GM19468 (cell line): ENCODE measurements at regions not wholly inside any gene's neighbourhood (a gene's known extent, or its start where the extent isn't known, plus 50 kb on each side); places are given as distances from the start of the nearest gene placed in this dataset.

Source experiments
- ATAC-seq: cut with Tn5 transposase; IDR thresholded peaks from one replicate; pipeline ENCODE4 v1.9.1; 2021; ENCODE audit warnings: mild to moderate bottlenecking, moderate library complexity, moderate number of reproducible peaks; ENCODE audit not compliant: unreplicated experiment; ENCODE audit errors: extremely low read depth

- ATAC-seq, result no peak
These were observed 207.6 kb upstream of the PARD3B start for GRCh38 chr2:204337638-204338037.

GRCh38 chr2:204339212-204339715 is 206.0 kb upstream of the PARD3B start:
- no peak for ATAC-seq

GRCh38 chr2:204340511-204340910 is 204.8 kb upstream of the PARD3B start:
- no peak for ATAC-seq

GRCh38 chr2:204341887-204342276 is 203.4 kb upstream of the PARD3B start:
- ATAC-seq, result no peak

GRCh38 chr2:204343685-204344084 is 201.6 kb upstream of the PARD3B start:
- ATAC-seq, result no peak

- ATAC-seq, result no peak
These were observed 201.2 kb upstream of the PARD3B start for GRCh38 chr2:204344119-204344518.

GRCh38 chr2:204346906-204347305 is 198.4 kb upstream of the PARD3B start:
- ATAC-seq, result no peak

GRCh38 chr2:204353823-204354222 is 191.5 kb upstream of the PARD3B start:
- ATAC-seq, result no peak

- ATAC-seq, result no peak
These were observed 190.8 kb upstream of the PARD3B start for GRCh38 chr2:204354442-204354856.

GRCh38 chr2:204355688-204356087 is 189.6 kb upstream of the PARD3B start:
- no peak for ATAC-seq

- ATAC-seq, result no peak
These were observed 189.1 kb upstream of the PARD3B start for GRCh38 chr2:204356151-204356641.

GRCh38 chr2:204357286-204357685 is 188.0 kb upstream of the PARD3B start:
- ATAC-seq, result no peak

GRCh38 chr2:204359076-204359475 is 186.2 kb upstream of the PARD3B start:
- no peak for ATAC-seq

GRCh38 chr2:204360218-204361007 is 184.9 kb upstream of the PARD3B start:
- no peak for ATAC-seq

GRCh38 chr2:204361738-204362137 is 183.5 kb upstream of the PARD3B start:
- no peak for ATAC-seq

- no peak for ATAC-seq
These were observed 182.7 kb upstream of the PARD3B start for GRCh38 chr2:204362581-204362980.

- no peak for ATAC-seq
These were observed 181.8 kb upstream of the PARD3B start for GRCh38 chr2:204363513-204363912.

- ATAC-seq, result no peak
These were observed 180.3 kb upstream of the PARD3B start for GRCh38 chr2:204364860-204365535.

- no peak for ATAC-seq
These were observed 179.5 kb upstream of the PARD3B start for GRCh38 chr2:204365811-204366210.

- no peak for ATAC-seq
These were observed 177.8 kb upstream of the PARD3B start for GRCh38 chr2:204367466-204367865.

GRCh38 chr2:204370172-204370718 is 175.0 kb upstream of the PARD3B start:
- no peak for ATAC-seq
